ENCODE measurements at regions not wholly inside any gene's neighbourhood (a gene's known extent, or its start where the extent isn't known, plus 50 kb on each side); places are given as distances from the start of the nearest gene placed in this dataset.

DNA sequence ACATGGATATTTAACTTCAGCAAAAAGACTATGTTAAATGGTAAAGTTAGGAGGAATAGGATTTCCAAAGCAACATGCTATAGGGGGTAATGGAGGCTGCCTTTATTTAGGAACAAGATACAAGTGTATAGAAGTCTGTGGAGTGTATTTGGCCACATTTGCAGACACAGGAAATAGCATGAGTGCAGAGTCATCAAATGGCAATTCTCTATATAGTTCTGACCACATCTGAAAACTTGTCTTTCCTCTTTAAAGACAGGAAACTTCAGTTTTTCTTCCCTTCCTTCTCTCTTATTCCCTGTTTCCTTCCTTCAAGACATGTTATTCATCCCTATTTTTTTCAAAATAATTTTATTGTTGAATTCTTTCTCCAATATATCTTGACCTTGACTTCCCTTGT, 119.3 kb upstream of the PITX2 start:
- TF ChIP-seq CTCF (IDR thresholded peaks at IDR 0.05; ENCODE audit: low read depth, low read length, missing input control) = no peak
- TF ChIP-seq JUND (IDR thresholded peaks at IDR 0.05) = no peak
- TF ChIP-seq FOXA1 (IDR thresholded peaks at IDR 0.05) = no peak
- no peak for TF ChIP-seq RAD21 (IDR thresholded peaks at IDR 0.05)
- no peak for TF ChIP-seq REST (IDR thresholded peaks at IDR 0.05)
- TF ChIP-seq, protein P1, sequence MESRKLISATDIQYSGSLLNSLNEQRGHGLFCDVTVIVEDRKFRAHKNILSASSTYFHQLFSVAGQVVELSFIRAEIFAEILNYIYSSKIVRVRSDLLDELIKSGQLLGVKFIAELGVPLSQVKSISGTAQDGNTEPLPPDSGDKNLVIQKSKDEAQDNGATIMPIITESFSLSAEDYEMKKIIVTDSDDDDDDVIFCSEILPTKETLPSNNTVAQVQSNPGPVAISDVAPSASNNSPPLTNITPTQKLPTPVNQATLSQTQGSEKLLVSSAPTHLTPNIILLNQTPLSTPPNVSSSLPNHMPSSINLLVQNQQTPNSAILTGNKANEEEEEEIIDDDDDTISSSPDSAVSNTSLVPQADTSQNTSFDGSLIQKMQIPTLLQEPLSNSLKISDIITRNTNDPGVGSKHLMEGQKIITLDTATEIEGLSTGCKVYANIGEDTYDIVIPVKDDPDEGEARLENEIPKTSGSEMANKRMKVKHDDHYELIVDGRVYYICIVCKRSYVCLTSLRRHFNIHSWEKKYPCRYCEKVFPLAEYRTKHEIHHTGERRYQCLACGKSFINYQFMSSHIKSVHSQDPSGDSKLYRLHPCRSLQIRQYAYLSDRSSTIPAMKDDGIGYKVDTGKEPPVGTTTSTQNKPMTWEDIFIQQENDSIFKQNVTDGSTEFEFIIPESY (IDR thresholded peaks at IDR 0.05) = no peak
- TF ChIP-seq, protein P2, sequence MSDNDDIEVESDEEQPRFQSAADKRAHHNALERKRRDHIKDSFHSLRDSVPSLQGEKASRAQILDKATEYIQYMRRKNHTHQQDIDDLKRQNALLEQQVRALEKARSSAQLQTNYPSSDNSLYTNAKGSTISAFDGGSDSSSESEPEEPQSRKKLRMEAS (IDR thresholded peaks at IDR 0.05) = no peak
- no peak for TF ChIP-seq GABPA (IDR thresholded peaks at IDR 0.05 in 1 of 2, conservative IDR thresholded peaks at IDR 0.05 in 1 of 2)
- TF ChIP-seq HNF4G (IDR thresholded peaks at IDR 0.05) = no peak
- no peak for TF ChIP-seq TAF1 (conservative IDR thresholded peaks at IDR 0.05)

All from liver (tissue), 3 donors.